ENCODE measurements at regions not wholly inside any gene's neighbourhood (a gene's known extent, or its start where the extent isn't known, plus 50 kb on each side); places are given as distances from the start of the nearest gene placed in this dataset.

GRCh38 chr2:162963156-162963555 lies 124.6 kb upstream of the KCNH7 start:
- Histone ChIP-seq H4K20me1 (ENCODE audit: insufficient read depth, low read length, poor library complexity, severe bottlenecking) (no peaks in the 10 kb centered on the region), H3K4me1 (ENCODE audit: insufficient read depth, low read length, poor library complexity, severe bottlenecking) (no peaks in the 10 kb centered on the region), H3K27me3 (ENCODE audit: insufficient read depth, low read length, poor library complexity, severe bottlenecking) (no peaks in the 10 kb centered on the region), H2AFZ (ENCODE audit: low read length) (no peak overlapping the region), H3K9ac (ENCODE audit: low read depth, low read length, poor library complexity, severe bottlenecking) (no peak overlapping the region), H3K79me2 (ENCODE audit: insufficient read depth, low read length) (no peaks in the 10 kb centered on the region), H3K4me3 (ENCODE audit: low read length, poor library complexity, severe bottlenecking) (no peak overlapping the region), H3F3A (ENCODE audit: low read depth) (no peaks in the 10 kb centered on the region), H3K9me2 (replicated peaks; ENCODE audit: low read depth, low read length) (no peaks in the 10 kb centered on the region; the same call in 1 of the 2 replicates), H3K4me2 (ENCODE audit: low read depth, low read length, poor library complexity, severe bottlenecking) (no peak overlapping the region), H3K9me3 (ENCODE audit: insufficient read depth, low read depth, low read length) (no peaks in the 10 kb centered on the region), H3K36me3 (ENCODE audit: insufficient read depth, low read length) (no peaks in the 10 kb centered on the region)
- TF ChIP-seq EZH2phosphoT487 (IDR thresholded peaks at IDR 0.05; ENCODE audit: borderline replicate concordance) (no peak), CTCF (conservative IDR thresholded peaks at IDR 0.05; ENCODE audit: low read length) (no peak)

GRCh38 chr2:162945785-162946184 lies 107.2 kb upstream of the KCNH7 start:
- Histone ChIP-seq H3K27me3 (ENCODE audit: insufficient read depth, low read length, poor library complexity, severe bottlenecking) (no peaks in the 10 kb centered on the region), H2AFZ (ENCODE audit: low read length) (no peak overlapping the region), H3K4me3 (ENCODE audit: low read length, poor library complexity, severe bottlenecking) (no peak overlapping the region), H3F3A (ENCODE audit: low read depth) (no peaks in the 10 kb centered on the region), H3K4me1 (ENCODE audit: insufficient read depth, low read length, poor library complexity, severe bottlenecking) (no peaks in the 10 kb centered on the region), H3K4me2 (ENCODE audit: low read depth, low read length, poor library complexity, severe bottlenecking) (no peak overlapping the region), H3K79me2 (ENCODE audit: insufficient read depth, low read length) (no peaks in the 10 kb centered on the region), H3K36me3 (ENCODE audit: insufficient read depth, low read length) (no peaks in the 10 kb centered on the region), H4K20me1 (ENCODE audit: insufficient read depth, low read length, poor library complexity, severe bottlenecking) (no peaks in the 10 kb centered on the region), H3K9me3 (ENCODE audit: insufficient read depth, low read depth, low read length) (0 out of 2 replicates have a peak, but pooled peaks cover 3% of the 10 kb centered on the region), H3K9ac (ENCODE audit: low read depth, low read length, poor library complexity, severe bottlenecking) (no peak overlapping the region), H3K9me2 (replicated peaks; ENCODE audit: low read depth, low read length) (no peaks in the 10 kb centered on the region)
- no peak for TF ChIP-seq EZH2phosphoT487 (IDR thresholded peaks at IDR 0.05; ENCODE audit: borderline replicate concordance)
- no peak for TF ChIP-seq CTCF (conservative IDR thresholded peaks at IDR 0.05; ENCODE audit: low read length)

GRCh38 chr2:162938387-162938786 lies 99.8 kb upstream of the KCNH7 start:
- Histone ChIP-seq H3K9me2 (replicated peaks; ENCODE audit: low read depth, low read length) (no peaks in the 10 kb centered on the region), H3K9me3 (ENCODE audit: insufficient read depth, low read depth, low read length) (no peaks in the 10 kb centered on the region; the same call in 1 of the 2 replicates), H2AFZ (ENCODE audit: low read length) (no peak overlapping the region), H3K9ac (ENCODE audit: low read depth, low read length, poor library complexity, severe bottlenecking) (no peak overlapping the region), H3K27me3 (ENCODE audit: insufficient read depth, low read length, poor library complexity, severe bottlenecking) (no peaks in the 10 kb centered on the region), H3K4me2 (ENCODE audit: low read depth, low read length, poor library complexity, severe bottlenecking) (no peak overlapping the region), H3K36me3 (ENCODE audit: insufficient read depth, low read length) (no peaks in the 10 kb centered on the region), H4K20me1 (ENCODE audit: insufficient read depth, low read length, poor library complexity, severe bottlenecking) (no peaks in the 10 kb centered on the region), H3K4me3 (ENCODE audit: low read length, poor library complexity, severe bottlenecking) (no peak overlapping the region), H3F3A (ENCODE audit: low read depth) (no peaks in the 10 kb centered on the region), H3K4me1 (ENCODE audit: insufficient read depth, low read length, poor library complexity, severe bottlenecking) (no peaks in the 10 kb centered on the region), H3K79me2 (ENCODE audit: insufficient read depth, low read length) (no peaks in the 10 kb centered on the region)
- TF ChIP-seq CTCF (conservative IDR thresholded peaks at IDR 0.05; ENCODE audit: low read length) (no peak), EZH2phosphoT487 (IDR thresholded peaks at IDR 0.05; ENCODE audit: borderline replicate concordance) (no peak)
